ENCODE measurements at regions not wholly inside any gene's neighbourhood (a gene's known extent, or its start where the extent isn't known, plus 50 kb on each side); places are given as distances from the start of the nearest gene placed in this dataset.
"Not testable (repeated sequence)": the region's sequence is repeated elsewhere in the genome, so short reads cannot be mapped to it uniquely, and the experiment has no call there.

DNA sequence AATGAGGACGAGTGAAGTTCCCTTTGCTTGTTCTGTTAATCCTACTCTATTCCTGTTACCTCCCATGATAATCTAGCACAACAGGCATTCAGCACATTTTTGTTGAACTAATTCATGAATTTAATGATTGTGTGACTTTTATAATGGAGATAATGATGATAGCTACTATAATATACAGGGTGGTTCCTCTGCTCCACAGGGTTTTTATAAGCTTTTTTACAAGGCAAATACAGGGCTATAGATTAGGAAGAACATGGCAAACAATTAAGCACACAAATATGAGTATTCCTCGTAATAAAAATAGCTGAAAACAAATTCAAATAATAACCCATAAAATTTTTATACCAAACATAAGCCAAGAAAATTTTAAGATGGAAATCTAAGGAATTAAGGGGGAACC, 145.6 kb upstream of the TMTC1 start:
- DNase-seq = no peak

- DNase-seq = no peak
Measured at GRCh38 chr12:29921307-29921706, 137.6 kb upstream of the TMTC1 start.

DNA sequence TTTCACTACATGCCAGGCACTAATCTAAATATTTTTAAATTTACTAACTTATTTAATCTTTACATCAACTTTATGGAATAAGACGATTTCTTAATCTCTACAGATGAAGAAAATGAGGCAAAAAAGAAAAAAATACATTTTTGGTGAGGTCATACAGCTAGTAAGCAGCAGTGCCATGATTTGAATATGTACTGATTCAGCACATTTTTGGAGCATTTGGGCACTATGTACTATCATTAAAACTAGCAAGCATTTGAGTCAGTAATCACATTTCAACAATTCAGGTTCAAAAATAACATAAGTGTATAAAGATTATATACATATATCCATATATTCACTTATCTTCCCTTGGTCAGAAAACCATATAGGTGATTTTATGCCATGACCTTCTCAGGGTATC, 124.4 kb upstream of the TMTC1 start:
- no peak for DNase-seq

- DNase-seq = no peak
Measured at GRCh38 chr12:29907461-29907860, 123.7 kb upstream of the TMTC1 start.

DNA sequence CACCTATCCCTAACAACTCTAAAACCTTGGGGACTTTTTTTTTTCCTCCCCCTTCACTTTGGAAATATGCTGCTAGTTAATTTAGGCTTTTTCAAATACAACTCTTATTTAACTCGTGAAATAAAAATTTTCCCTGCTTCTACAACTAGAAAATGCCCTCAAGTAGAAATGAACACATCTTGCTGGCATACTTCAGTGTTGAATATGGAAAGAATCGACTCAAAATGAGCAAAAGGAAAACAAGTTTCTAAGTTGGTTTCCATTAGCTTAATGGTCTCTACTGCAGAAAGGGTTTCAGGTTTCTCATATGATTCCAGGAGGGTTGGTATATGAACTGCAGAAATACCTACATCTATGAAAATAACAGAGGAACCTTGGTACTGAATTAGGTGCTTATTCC, 118.3 kb upstream of the TMTC1 start:
- DNase-seq = no peak

DNA sequence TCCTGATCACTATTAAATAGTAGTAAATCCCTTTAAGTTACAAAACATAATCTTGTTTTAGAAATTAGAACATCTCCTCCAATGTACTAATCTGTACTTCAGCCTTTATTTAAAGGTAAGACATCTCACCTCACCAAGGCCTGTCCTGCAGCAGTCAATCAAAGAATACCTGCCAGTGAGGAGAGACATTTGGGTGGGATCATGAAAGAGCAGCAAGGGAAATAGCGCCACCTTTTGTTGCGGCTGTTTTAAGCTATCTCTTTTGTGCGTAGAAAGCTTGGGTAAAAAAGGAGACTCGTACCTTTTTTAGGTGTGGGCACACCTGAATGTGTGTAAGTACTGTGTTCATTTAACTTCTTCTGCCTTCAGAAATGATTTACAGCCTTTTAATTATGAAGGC, 117.8 kb upstream of the TMTC1 start:
- DNase-seq = no peak

- DNase-seq = no peak
Measured at GRCh38 chr12:29899212-29899931, 115.6 kb upstream of the TMTC1 start.

- DNase-seq = no peak
Measured at GRCh38 chr12:29895966-29896365, 112.2 kb upstream of the TMTC1 start.

DNA sequence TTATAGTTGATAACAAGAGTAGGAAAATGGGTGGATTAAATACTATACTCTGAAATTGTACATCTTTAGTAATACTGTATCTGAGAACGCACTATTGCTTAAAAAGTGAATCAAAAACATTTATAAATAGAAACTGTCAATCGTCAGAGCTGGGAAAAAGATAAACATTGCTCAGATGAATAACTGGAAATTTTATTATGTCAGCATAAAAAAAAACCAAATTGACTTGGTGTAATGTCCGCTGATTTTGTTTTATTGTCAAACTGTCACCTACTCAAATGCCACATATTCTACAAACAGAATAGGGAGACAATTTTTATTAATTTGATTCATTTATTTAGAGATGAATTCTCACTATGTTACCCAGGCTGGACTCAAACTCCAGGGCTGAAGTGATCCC, 109.3 kb upstream of the TMTC1 start:
- DNase-seq = no peak

DNA sequence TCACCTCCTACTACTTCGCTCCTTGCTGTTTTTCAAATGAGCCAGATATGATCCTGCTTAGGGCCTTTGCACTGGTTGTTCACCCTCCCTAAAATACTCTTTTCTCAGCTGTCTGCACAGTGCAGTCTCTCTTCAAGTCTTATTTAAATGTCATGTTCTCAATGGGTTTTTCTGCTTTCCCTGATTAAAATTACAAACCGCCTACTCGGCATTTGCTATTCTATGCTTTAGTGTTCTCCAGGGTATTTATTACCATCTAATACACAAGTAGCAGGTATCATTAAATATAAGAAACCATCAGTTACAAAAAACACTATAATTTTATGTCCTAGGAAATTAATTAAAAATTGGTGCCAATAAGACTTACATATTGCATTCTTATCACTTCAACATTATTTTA, 108.0 kb upstream of the TMTC1 start:
- no peak for DNase-seq

- DNase-seq = peak; percentile 2
Measured at GRCh38 chr12:29889737-29890136, 106.0 kb upstream of the TMTC1 start.

DNA sequence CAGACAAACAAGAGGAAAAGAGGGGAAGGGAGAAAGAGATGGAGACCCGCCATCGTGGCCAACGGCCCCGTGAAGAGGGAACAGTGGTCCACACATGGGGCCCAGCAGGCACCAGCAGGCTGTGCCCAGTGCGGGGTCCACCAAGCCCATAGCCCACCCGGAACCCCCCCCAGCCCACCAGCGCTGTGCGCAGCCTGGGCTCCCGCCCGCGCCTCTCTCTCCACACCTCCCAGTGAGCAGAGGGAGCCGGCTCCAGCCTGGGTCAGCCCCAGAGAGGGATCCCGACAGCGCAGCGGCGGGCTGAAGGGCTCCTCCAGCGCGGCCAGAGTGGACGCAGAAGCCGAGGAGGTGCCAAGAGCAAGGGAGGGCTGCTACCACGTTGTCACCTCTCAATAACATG, 105.0 kb upstream of the TMTC1 start:
- DNase-seq = no peak

- DNase-seq = not testable (repeated sequence)
Measured at GRCh38 chr12:29884957-29885356, 101.2 kb upstream of the TMTC1 start.

- DNase-seq = no peak
Measured at GRCh38 chr12:29883941-29884554, 100.3 kb upstream of the TMTC1 start.

DNA sequence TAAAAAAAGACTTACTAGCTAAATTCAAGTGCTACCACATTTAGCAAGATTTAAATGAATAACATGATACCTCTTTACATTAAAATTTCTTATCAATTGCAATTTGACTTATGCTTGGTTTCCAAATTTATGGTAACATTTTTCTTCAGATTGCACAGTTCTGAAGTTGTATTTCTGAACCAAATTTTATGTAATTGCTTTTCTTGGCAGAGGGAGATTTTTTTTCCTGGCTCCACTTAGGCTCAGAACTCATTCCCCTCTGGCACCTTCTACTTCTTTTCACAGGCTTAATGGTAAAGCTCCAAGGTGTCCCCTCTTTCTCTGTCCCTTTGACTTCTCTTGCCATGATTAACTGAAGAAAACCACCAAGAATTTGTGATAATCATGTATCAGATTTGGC, 99.8 kb upstream of the TMTC1 start:
- DNase-seq = no peak

DNA sequence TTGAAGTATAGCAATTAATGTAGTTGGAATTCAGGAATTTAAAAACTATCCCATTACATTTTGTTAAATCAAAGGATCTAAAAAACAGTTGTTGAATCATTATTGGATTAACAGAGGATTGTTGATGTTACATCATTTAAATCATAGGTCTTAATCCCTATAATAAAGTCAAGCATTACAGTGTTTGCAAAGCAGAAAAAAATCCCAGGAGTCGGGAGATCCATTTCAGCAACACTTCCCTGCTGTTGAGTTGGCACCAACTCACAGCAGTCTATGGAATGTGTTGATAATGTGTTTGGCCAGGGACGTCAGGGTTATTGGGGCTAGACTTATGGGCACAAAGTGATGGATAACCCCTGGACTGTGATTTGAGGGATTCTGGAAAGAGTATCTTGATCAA, 99.1 kb upstream of the TMTC1 start:
- no peak for DNase-seq

GRCh38 chr12:29880987-29881386, 97.2 kb upstream of the TMTC1 start:
- no peak for DNase-seq

- DNase-seq = no peak
Measured at GRCh38 chr12:29879606-29880308, 96.0 kb upstream of the TMTC1 start.

DNA sequence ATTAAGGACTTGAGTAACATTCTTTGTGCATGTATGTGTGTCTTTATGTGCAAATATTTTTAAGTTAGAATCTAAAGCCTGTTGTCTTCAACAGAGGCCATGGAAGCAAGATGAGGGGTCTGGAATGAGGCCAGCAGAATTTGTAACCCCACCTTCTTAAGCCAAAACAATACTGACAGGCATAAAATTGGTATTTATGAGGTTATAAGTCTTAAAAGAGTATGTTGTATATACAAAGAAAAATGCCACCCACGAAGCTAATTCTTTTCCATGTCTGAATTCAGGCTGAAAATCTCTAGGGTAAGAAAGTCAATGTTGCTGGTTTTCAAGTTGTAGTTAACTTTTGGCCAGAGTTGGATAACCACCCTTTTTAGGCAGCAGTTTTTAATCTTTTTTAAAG, 86.2 kb upstream of the TMTC1 start:
- no peak for DNase-seq

DNA sequence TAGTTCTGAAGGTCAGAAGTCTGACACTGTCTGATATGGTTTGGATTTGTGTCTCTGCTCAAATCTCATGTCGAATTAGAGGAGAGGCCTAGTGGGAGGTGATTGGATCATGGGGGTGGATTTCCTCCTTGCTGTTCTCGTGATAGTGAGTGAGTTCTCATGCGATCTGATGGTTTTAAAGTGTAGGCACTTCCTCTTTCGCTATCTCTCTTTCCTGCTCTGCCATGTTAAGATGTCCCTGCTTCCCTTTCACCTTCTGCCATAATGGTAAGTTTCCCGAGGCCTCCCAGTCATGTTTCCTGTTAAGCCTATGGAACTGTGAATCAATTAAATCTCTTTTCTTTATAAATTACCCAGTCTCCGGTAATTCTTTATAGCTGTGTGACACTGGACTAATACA, 84.1 kb upstream of the TMTC1 start:
- DNase-seq = no peak

GRCh38 chr12:29863665-29864064, 79.9 kb upstream of the TMTC1 start:
- DNase-seq = no peak

DNA sequence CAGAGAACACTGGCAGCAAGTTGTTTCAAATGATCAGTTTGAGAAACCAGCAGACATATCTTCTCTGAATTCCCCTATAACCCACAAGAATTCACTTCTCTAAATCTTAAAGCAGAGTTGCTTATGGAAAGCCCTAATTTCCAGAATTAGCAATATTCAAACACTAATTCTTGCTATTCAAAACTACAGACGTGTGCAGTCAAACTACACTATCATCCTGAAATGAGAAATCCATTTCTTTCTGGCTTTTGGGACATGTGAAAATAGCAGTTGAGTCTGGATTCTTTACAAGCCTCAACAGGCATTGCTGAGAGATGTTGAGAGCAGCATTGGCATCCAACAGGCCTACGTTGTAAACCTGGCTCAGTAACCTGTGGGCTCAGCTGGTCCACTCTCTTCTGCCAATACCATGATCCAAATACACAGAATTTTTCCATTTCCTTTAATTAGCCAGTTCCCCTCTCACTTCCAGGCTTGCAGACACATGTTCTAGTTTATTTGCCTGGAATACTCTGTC, 74.6 kb upstream of the TMTC1 start:
- DNase-seq = no peak

- no peak for DNase-seq
Measured at GRCh38 chr12:29847246-29847645, 63.5 kb upstream of the TMTC1 start.

DNA sequence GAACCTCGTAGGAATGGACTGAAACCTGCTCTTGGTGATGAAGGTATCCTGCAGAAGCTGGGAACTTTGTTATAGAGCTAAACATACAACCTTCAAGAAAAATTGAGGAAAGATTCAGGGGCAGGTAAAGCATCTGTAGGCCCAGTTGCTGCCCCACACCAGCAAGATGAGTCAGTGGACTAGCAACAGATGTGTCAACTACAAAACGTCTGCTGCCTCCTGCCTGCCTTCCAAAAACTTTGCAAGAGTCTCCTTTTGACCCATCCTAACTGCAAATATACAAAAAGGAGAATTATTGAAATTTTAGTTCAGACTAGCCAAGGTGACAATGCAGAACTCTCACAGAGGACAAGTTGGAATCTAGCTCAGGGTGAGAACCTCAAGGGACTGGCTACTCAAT, 60.9 kb upstream of the TMTC1 start:
- DNase-seq = no peak

Data from NK-92 treated with Interleukin-12 subunit alpha and Interleukin-12 subunit beta, amount 100 ng/mL, for 24 hours (cell line).